SK-N-MC (cell line): ENCODE measurements at regions not wholly inside any gene's neighbourhood (a gene's known extent, or its start where the extent isn't known, plus 50 kb on each side); places are given as distances from the start of the nearest gene placed in this dataset.

Experiments used
- DNase-seq: peaks from one replicate; pipeline ENCODE4 v3.0.0-alpha.2; 2011; ENCODE audit warnings: low read depth, low spot score
- H3K27ac ChIP-seq: fragments of 200-600 bp; sonication (generic); 2 replicates; pipeline ENCODE4 v1.5.1; 2016; ENCODE audit warnings: mixed run types
- H3K36me3 ChIP-seq: fragments of 200-600 bp; sonication (generic); 2 replicates; pipeline ENCODE4 v1.6.1; 2017; ENCODE audit warnings: antibody characterized with exemption, low read length, mixed read lengths; ENCODE audit not compliant: insufficient read depth
- H3K4me3 ChIP-seq: fragments of 200-600 bp; sonication (generic); 2 replicates; pipeline ENCODE4 v1.5.1; 2016
- H3K9ac ChIP-seq: fragments of 200-600 bp; sonication (generic); 2 replicates; pipeline ENCODE4 v1.8.0; 2017; ENCODE audit warnings: mixed run types, mixed read lengths; ENCODE audit not compliant: insufficient read length
- H3K9me3 ChIP-seq: fragments of 200-600 bp; sonication (generic); 2 replicates; pipeline ENCODE4 v1.6.1; 2017; ENCODE audit warnings: low read depth, mild to moderate bottlenecking, antibody characterized with exemption, low read length, moderate library complexity, mixed read lengths
- EZH2 ChIP-seq: fragments of 200-600 bp; sonication (generic); IDR thresholded peaks from one replicate; pipeline ENCODE4 v1.6.1; 2017; ENCODE audit warnings: antibody characterized with exemption
- FOXP2 ChIP-seq: optimal IDR thresholded peaks from 2 replicates; pipeline ENCODE3; 2011; ENCODE audit warnings: mild to moderate bottlenecking, moderate library complexity; ENCODE audit not compliant: insufficient read depth; ENCODE audit errors: extremely low read length, control extremely low read depth
- POLR2AphosphoS5 ChIP-seq: IDR thresholded peaks from 2 replicates; pipeline ENCODE4 v1.6.1; 2012; ENCODE audit warnings: mild to moderate bottlenecking, low read depth, low read length, borderline replicate concordance

DNA sequence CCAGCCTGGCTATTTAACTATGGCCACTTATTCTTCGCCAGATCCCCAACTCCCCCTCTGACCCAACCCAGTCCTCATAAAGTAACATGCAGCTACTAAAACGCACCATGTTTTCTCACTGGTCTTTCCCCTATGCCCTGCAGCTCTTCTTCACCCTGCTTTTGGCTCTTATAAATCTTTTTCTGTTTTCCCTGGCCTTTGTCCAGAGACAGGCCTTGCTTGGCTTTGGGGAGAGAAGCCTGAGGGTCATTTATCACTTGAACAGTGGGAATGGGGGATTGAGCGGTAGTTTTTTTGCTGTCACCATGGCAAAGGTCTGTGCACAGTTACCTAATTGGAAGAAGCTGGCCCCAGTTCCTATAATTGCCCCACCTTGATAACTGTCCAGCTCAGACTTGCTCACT is 202.9 kb upstream of the NT5C1B start:
- Histone ChIP-seq H3K36me3 (no peaks in the 10 kb centered on the region), H3K9me3 (no peaks in the 10 kb centered on the region), H3K4me3 (no peak overlapping the region), H3K9ac (no peak overlapping the region), H3K27ac (no peak overlapping the region)
- no peak for DNase-seq
- no peak for TF ChIP-seq POLR2AphosphoS5
- TF ChIP-seq EZH2, result no peak
- TF ChIP-seq FOXP2, result no peak

DNA sequence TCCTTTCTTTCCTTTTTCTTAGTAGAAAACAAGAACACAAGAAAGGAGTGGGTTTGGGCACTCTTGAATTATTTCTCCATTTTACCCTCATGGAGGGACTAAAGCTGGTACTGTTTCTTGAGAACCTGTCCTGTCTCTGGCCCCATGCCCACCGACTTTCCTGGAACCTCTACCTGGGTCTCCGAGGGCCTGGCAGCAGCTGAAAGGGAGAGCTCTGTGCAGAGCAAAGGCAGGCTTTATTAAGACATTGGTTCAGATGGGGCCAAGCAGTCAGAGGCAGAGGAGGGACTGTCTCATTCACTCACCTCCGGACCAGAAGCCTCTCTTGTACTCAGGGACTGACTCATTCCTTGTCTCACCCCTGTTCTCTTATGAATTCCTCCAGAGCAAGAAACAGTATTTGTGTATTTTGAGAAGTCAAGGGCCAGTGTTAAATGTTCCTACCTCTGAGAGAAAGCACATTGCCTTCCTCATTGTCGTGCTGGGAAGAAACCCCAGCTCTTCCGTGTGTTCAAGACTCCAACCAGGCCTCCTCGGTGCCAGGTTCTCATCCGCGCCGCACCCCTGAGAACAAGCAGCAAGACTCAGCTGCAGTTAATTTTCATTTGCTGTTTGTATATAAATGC is 201.9 kb upstream of the NT5C1B start:
- Histone ChIP-seq H3K36me3 (no peaks in the 10 kb centered on the region), H3K4me3 (no peak overlapping the region), H3K27ac (no peak overlapping the region), H3K9me3 (no peaks in the 10 kb centered on the region), H3K9ac (no peak overlapping the region)
- DNase-seq, result no peak
- TF ChIP-seq POLR2AphosphoS5 (no peak), EZH2 (no peak), FOXP2 (no peak)

DNA sequence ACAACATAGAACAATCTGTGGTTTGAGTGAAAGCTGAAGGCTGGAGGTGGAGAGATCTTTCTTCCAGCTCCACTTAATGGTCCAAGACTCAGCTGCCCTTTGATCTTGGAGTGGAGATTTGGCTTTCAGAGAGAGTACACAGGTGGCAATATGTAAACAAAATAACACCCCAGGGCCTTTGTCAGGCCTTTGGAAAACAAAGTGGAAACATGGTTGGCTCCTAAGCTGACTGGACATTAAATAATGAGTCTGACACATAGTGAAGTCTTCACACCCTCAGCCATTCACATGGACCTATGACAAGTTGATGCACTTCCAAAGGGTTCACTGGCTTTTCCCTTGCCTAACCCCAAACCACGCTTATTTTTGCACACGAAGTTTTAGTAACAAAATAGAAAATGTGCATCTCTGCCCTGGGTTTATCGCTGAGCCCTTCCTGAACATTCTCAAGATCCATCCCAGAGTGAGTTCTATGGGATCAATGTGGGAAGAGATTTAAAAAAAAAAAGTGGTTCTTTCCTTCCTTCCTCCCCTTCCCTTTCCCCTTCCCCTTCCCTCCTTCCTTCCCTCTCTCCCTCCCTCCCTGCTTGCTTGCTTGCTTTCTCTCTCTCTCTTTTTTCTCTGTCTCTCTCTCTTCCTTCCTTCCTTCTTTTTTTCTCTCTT is 201.3 kb upstream of the NT5C1B start:
- no peak overlapping the region for H3K4me3 ChIP-seq
- H3K27ac ChIP-seq, result no peak overlapping the region
- no peaks in the 10 kb centered on the region for H3K36me3 ChIP-seq
- TF ChIP-seq POLR2AphosphoS5, result no peak
- TF ChIP-seq FOXP2, result no peak
- no peak for TF ChIP-seq EZH2
- no peaks in the 10 kb centered on the region for H3K9me3 ChIP-seq
- no peak overlapping the region for H3K9ac ChIP-seq
- no peak for DNase-seq

DNA sequence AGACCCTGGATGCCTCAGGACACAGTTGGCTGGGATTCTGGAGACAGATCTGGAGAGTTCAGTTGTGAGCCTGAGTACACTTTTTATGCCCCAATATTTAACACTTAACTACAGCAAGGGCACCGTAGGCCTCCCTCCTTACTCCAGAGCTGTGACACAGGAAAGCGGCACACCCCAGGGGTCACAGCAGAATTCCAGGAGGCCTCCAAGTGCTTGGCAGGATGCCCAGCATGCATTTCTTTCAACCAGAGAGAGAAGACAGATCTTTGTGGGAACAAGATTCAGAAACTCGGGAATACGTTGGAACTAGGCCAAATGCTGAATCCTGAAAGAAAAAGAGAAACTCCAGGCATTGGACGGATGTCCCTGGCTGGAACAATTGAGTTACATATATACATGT is 199.2 kb upstream of the NT5C1B start:
- H3K9me3 ChIP-seq, result no peaks in the 10 kb centered on the region
- DNase-seq, result peak; percentile 1
- no peak overlapping the region for H3K9ac ChIP-seq
- TF ChIP-seq POLR2AphosphoS5 (no peak), EZH2 (no peak), FOXP2 (no peak)
- no peak overlapping the region for H3K27ac ChIP-seq
- H3K4me3 ChIP-seq, result no peak overlapping the region
- no peaks in the 10 kb centered on the region for H3K36me3 ChIP-seq

DNA sequence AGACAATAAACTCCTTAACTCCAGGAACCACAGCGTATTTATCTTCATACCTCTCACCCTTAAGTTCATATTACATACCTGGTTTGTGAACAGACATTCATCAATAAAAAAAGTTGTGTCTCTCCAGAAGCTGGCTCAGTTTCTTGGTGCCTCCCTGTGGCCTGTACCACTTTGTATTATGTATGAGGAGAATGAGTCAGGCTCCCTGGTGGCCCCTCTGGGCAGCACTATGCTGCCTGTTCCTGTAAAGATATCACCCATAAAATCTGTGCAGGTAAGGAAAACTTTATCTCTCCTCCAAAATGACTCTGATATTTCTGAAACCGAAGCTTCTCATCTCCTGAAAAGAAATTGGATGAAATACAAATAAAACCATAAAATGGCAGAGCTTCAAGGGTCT is 198.4 kb upstream of the NT5C1B start:
- DNase-seq, result no peak
- no peak overlapping the region for H3K27ac ChIP-seq
- TF ChIP-seq EZH2, result no peak
- no peak for TF ChIP-seq POLR2AphosphoS5
- no peak overlapping the region for H3K9ac ChIP-seq
- H3K36me3 ChIP-seq, result no peaks in the 10 kb centered on the region
- no peaks in the 10 kb centered on the region for H3K9me3 ChIP-seq
- H3K4me3 ChIP-seq, result no peak overlapping the region

DNA sequence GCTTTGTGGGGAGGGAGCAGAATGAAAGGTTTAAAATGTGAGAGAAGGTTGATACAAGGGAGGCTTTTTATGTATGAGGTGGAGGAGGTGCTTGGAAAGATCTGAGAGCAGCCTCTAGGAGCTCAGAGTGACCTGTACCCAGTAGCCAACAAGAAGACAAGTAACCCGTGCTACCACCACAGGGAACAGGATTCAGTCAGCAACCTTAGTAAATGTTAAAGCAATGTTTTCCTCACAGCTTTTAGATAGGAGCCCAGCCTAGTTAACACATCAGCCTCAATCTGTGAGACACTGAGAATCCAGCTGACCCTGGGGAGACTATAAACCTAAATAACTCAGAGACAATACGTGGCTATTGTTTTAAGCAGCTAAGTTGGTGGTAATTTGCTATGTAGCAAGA is 194.9 kb upstream of the NT5C1B start:
- Histone ChIP-seq H3K36me3 (no peaks in the 10 kb centered on the region), H3K27ac (no peak overlapping the region), H3K4me3 (no peak overlapping the region), H3K9me3 (no peaks in the 10 kb centered on the region), H3K9ac (no peak overlapping the region)
- no peak for TF ChIP-seq FOXP2
- TF ChIP-seq EZH2, result no peak
- no peak for TF ChIP-seq POLR2AphosphoS5
- no peak for DNase-seq

DNA sequence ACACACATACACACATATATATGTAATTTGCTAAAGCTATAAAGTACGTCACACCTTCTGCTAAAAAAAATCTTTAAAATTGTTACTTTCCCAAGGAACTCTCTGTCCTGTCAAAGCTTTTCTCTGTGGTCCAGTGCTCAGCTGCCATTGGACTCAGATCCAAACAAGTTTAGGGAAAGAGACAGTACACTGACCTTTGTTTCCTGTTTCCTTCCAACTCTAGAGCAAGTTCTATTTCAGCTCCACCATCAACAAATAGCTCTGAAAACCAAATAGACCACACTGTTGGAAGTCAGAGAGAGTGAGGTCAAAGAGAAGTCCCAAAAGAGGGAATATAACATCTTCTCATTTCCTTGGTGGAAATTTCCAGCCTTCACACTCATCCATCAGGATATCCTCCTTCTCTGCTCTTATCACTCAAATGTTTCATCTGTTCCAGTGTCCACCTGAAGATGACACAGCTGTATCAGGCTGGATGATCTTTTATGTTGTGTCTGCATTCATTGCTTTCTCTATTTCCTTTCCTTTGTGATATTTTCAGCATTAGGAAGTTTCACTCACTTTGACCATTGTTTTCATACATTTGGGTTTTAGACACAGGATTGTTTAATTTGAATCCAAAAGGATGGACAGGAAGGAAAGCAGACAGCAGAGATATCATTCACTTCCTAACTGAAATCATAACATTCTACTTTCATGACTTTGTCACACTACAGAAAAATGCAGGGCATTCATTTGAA is 192.3 kb upstream of the NT5C1B start:
- no peak for TF ChIP-seq POLR2AphosphoS5
- no peak for TF ChIP-seq EZH2
- no peak overlapping the region for H3K27ac ChIP-seq
- H3K9me3 ChIP-seq, result no peaks in the 10 kb centered on the region
- H3K36me3 ChIP-seq, result no peaks in the 10 kb centered on the region
- H3K4me3 ChIP-seq, result no peak overlapping the region
- no peak overlapping the region for H3K9ac ChIP-seq
- DNase-seq, result no peak

DNA sequence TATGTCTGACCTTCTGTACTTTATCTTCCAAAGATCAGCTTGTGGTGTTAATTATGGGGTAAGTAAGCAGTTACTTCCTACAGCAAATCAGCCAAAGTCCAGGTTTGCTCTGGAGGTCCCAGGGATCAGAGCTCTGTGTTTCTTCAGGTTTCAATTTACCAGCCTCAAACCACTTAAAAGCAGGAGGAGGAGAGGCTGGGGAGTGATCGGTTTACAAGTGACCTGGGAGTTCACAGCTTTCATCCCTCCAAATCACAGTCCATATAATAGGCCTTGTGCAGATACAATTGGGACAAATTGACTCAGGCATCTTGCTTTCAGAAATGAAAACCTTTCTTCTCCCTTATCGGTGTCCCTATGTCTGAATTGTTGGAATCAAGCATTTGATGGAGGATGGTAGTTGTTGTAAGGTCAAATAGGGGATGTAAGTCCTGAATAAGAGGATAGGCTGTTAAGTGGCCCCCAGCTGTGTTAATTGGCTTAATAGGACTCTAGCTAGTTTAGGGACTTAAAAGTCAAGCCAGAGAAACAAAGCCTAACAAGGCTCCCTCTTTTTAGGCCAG is 188.0 kb upstream of the NT5C1B start:
- no peak overlapping the region for H3K4me3 ChIP-seq
- TF ChIP-seq FOXP2 (no peak), POLR2AphosphoS5 (no peak), EZH2 (no peak)
- no peak overlapping the region for H3K9ac ChIP-seq
- no peaks in the 10 kb centered on the region for H3K36me3 ChIP-seq
- H3K27ac ChIP-seq, result no peak overlapping the region
- no peak for DNase-seq
- H3K9me3 ChIP-seq, result no peaks in the 10 kb centered on the region
